ENCODE measurements at regions not wholly inside any gene's neighbourhood (a gene's known extent, or its start where the extent isn't known, plus 50 kb on each side); places are given as distances from the start of the nearest gene placed in this dataset.

GRCh38 chr5:130720355-130720754, 444.7 kb downstream of the HINT1 start:
- 6% methylated on average over 1 of the region's 1 CpG for WGBS (ENCODE audit: low lambda C conversion rate)
- Histone ChIP-seq H3K9ac (no peak overlapping the region), H3K9me2 (no peaks in the 10 kb centered on the region), H3F3A (replicated peaks; ENCODE audit: insufficient read depth) (no peaks in the 10 kb centered on the region), H4K20me1 (ENCODE audit: insufficient read depth) (no peaks in the 10 kb centered on the region), H3K27ac (ENCODE audit: low read depth in 2 of 2, low read length in 1 of 2) (no peak overlapping the region), H3K4me3 (ENCODE audit: low read depth in 2 of 2, low read length in 1 of 2) (no peak overlapping the region; a peak in 1 of 4 replicates), H3K27me3 (ENCODE audit: insufficient read depth) (peaks cover 5% of the 10 kb centered on the region; the same call in 1 of the 2 replicates), H3K4me1 (ENCODE audit: control insufficient read depth in 1 of 2, insufficient read depth in 2 of 2, low read depth in 1 of 2, low read length in 1 of 2) (no peaks in the 10 kb centered on the region), H3K79me2 (ENCODE audit: insufficient read depth) (no peaks in the 10 kb centered on the region), H2AFZ (ENCODE audit: low read depth) (no peak overlapping the region), H3K36me3 (replicated peaks in 1 of 2; ENCODE audit: control insufficient read depth in 1 of 2, insufficient read depth in 2 of 2, low read length in 1 of 2) (no peaks in the 10 kb centered on the region), H3K4me2 (no peak overlapping the region), H3K9me3 (no peaks in the 10 kb centered on the region)
- DNase-seq = peak; percentile 27
- ChIA-PET POLR2A (no interaction called here), CTCF (no interaction called here)
- no peak for TF ChIP-seq MXI1 (IDR thresholded peaks at IDR 0.05; ENCODE audit: low read depth, low read length)
- no peak for TF ChIP-seq GATA2 (CRISPR knock-in tag; IDR thresholded peaks at IDR 0.05)
- no peak for TF ChIP-seq RFX5 (IDR thresholded peaks at IDR 0.05; ENCODE audit: low read length)
- TF ChIP-seq, protein P1, sequence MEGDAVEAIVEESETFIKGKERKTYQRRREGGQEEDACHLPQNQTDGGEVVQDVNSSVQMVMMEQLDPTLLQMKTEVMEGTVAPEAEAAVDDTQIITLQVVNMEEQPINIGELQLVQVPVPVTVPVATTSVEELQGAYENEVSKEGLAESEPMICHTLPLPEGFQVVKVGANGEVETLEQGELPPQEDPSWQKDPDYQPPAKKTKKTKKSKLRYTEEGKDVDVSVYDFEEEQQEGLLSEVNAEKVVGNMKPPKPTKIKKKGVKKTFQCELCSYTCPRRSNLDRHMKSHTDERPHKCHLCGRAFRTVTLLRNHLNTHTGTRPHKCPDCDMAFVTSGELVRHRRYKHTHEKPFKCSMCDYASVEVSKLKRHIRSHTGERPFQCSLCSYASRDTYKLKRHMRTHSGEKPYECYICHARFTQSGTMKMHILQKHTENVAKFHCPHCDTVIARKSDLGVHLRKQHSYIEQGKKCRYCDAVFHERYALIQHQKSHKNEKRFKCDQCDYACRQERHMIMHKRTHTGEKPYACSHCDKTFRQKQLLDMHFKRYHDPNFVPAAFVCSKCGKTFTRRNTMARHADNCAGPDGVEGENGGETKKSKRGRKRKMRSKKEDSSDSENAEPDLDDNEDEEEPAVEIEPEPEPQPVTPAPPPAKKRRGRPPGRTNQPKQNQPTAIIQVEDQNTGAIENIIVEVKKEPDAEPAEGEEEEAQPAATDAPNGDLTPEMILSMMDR (IDR thresholded peaks at IDR 0.05) = peak; percentile 71
- TF ChIP-seq, protein P2, sequence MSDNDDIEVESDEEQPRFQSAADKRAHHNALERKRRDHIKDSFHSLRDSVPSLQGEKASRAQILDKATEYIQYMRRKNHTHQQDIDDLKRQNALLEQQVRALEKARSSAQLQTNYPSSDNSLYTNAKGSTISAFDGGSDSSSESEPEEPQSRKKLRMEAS (IDR thresholded peaks at IDR 0.05; ENCODE audit: low read depth) = no peak
- no peak for TF ChIP-seq RCOR1 (IDR thresholded peaks at IDR 0.05; ENCODE audit: low read length)
- TF ChIP-seq, protein P3, sequence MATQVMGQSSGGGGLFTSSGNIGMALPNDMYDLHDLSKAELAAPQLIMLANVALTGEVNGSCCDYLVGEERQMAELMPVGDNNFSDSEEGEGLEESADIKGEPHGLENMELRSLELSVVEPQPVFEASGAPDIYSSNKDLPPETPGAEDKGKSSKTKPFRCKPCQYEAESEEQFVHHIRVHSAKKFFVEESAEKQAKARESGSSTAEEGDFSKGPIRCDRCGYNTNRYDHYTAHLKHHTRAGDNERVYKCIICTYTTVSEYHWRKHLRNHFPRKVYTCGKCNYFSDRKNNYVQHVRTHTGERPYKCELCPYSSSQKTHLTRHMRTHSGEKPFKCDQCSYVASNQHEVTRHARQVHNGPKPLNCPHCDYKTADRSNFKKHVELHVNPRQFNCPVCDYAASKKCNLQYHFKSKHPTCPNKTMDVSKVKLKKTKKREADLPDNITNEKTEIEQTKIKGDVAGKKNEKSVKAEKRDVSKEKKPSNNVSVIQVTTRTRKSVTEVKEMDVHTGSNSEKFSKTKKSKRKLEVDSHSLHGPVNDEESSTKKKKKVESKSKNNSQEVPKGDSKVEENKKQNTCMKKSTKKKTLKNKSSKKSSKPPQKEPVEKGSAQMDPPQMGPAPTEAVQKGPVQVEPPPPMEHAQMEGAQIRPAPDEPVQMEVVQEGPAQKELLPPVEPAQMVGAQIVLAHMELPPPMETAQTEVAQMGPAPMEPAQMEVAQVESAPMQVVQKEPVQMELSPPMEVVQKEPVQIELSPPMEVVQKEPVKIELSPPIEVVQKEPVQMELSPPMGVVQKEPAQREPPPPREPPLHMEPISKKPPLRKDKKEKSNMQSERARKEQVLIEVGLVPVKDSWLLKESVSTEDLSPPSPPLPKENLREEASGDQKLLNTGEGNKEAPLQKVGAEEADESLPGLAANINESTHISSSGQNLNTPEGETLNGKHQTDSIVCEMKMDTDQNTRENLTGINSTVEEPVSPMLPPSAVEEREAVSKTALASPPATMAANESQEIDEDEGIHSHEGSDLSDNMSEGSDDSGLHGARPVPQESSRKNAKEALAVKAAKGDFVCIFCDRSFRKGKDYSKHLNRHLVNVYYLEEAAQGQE (IDR thresholded peaks at IDR 0.05; ENCODE audit: low read depth, low read length) = no peak
- TF ChIP-seq, protein P4, sequence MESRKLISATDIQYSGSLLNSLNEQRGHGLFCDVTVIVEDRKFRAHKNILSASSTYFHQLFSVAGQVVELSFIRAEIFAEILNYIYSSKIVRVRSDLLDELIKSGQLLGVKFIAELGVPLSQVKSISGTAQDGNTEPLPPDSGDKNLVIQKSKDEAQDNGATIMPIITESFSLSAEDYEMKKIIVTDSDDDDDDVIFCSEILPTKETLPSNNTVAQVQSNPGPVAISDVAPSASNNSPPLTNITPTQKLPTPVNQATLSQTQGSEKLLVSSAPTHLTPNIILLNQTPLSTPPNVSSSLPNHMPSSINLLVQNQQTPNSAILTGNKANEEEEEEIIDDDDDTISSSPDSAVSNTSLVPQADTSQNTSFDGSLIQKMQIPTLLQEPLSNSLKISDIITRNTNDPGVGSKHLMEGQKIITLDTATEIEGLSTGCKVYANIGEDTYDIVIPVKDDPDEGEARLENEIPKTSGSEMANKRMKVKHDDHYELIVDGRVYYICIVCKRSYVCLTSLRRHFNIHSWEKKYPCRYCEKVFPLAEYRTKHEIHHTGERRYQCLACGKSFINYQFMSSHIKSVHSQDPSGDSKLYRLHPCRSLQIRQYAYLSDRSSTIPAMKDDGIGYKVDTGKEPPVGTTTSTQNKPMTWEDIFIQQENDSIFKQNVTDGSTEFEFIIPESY (IDR thresholded peaks at IDR 0.05; ENCODE audit: borderline replicate concordance, low read depth) = no peak
- TF ChIP-seq YY1 (IDR thresholded peaks at IDR 0.05; ENCODE audit: low read depth) = no peak
- no peak for TF ChIP-seq NRF1 (IDR thresholded peaks at IDR 0.05; ENCODE audit: low read depth, low read length)
- no peak for TF ChIP-seq RXRA (IDR thresholded peaks at IDR 0.05; ENCODE audit: borderline replicate concordance, low read depth)
- TF ChIP-seq, protein P5, sequence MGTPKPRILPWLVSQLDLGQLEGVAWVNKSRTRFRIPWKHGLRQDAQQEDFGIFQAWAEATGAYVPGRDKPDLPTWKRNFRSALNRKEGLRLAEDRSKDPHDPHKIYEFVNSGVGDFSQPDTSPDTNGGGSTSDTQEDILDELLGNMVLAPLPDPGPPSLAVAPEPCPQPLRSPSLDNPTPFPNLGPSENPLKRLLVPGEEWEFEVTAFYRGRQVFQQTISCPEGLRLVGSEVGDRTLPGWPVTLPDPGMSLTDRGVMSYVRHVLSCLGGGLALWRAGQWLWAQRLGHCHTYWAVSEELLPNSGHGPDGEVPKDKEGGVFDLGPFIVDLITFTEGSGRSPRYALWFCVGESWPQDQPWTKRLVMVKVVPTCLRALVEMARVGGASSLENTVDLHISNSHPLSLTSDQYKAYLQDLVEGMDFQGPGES (IDR thresholded peaks at IDR 0.05; ENCODE audit: low read depth, low read length) = no peak
- no peak for TF ChIP-seq SIN3A (IDR thresholded peaks at IDR 0.05; ENCODE audit: borderline replicate concordance, low read depth, low read length)
- TF ChIP-seq TEAD4 (IDR thresholded peaks at IDR 0.05; ENCODE audit: borderline replicate concordance, insufficient read depth) = no peak
- TF ChIP-seq FOXJ3 (CRISPR knock-in tag; IDR thresholded peaks at IDR 0.05) = no peak
- TF ChIP-seq MEF2A (IDR thresholded peaks at IDR 0.05; ENCODE audit: borderline replicate concordance, low read depth) = no peak
- TF ChIP-seq FOXM1 (IDR thresholded peaks at IDR 0.05; ENCODE audit: low read depth) = no peak
- no peak for TF ChIP-seq JUND (IDR thresholded peaks at IDR 0.05)
- no peak for TF ChIP-seq EP300 (IDR thresholded peaks at IDR 0.05; ENCODE audit: borderline replicate concordance in 1 of 2, low read depth in 1 of 2, low read length in 1 of 2)
- TF ChIP-seq GABPA (IDR thresholded peaks at IDR 0.05; ENCODE audit: low read depth) = no peak
- TF ChIP-seq SMC3 (IDR thresholded peaks at IDR 0.05; ENCODE audit: low read depth, low read length) = peak; percentile 48
- no peak for TF ChIP-seq PBX3 (IDR thresholded peaks at IDR 0.05)
- peak; percentile 59 for TF ChIP-seq RAD21 (IDR thresholded peaks at IDR 0.05; ENCODE audit: low read length)
- TF ChIP-seq, protein P6, sequence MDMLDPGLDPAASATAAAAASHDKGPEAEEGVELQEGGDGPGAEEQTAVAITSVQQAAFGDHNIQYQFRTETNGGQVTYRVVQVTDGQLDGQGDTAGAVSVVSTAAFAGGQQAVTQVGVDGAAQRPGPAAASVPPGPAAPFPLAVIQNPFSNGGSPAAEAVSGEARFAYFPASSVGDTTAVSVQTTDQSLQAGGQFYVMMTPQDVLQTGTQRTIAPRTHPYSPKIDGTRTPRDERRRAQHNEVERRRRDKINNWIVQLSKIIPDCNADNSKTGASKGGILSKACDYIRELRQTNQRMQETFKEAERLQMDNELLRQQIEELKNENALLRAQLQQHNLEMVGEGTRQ (IDR thresholded peaks at IDR 0.05; ENCODE audit: borderline replicate concordance, low read depth, low read length) = no peak
